Lower leg skin (tissue), 4 donors: ENCODE measurements at regions not wholly inside any gene's neighbourhood (a gene's known extent, or its start where the extent isn't known, plus 50 kb on each side); places are given as distances from the start of the nearest gene placed in this dataset.

ENCODE experiments used
- DNase-seq, 2 donors: peaks; one replicate each; pipeline ENCODE4 v3.0.0-alpha.2; 2019; ENCODE audit warnings: low spot score in 2 of 2
- H3K4me3 ChIP-seq: fragments of 200-600 bp; sonication (generic); 2 replicates; pipeline ENCODE4 v1.5.1; 2017; ENCODE audit warnings: mild to moderate bottlenecking, low read depth; ENCODE audit not compliant: poor library complexity, severe bottlenecking
- CTCF ChIP-seq, 3 donors: fragments of 450-650 bp; IDR thresholded peaks; one replicate each; pipeline ENCODE4 v1.5.1; 2016; ENCODE audit warnings: antibody characterized with exemption in 3 of 3, mild to moderate bottlenecking in 3 of 3, moderate library complexity in 2 of 3
- POLR2A ChIP-seq, 2 donors: fragments of 450-650 bp; IDR thresholded peaks; one replicate each; pipeline ENCODE4 v1.6.1; 2016 to 2017; ENCODE audit warnings: antibody characterized with exemption in 2 of 2, mild to moderate bottlenecking in 1 of 2, moderate library complexity in 1 of 2
- WGBS, 2 donors: methylation state at CpG; one replicate each; pipeline ENCODE4 v1.1.5; 2018; 5-methylcytosine and 5-hydroxymethylcytosine counted together
- intact Hi-C: fragments of 100-400 bp; cut with DNase I; formaldehyde crosslinking; loops from one replicate; pipeline ENCODE4 v1.15.0; 2023; ENCODE audit warnings: low total_unique reads

GRCh38 chr13:55613429-55614187, 1527.1 kb upstream of the PRR20A start:
- intact Hi-C loops = no loop called here
- no peak overlapping the region for H3K4me3 ChIP-seq
- WGBS, 2 donors = 78 to 85% methylated on average over 4 of the region's 4 CpGs
- DNase-seq = no peak
- TF ChIP-seq POLR2A (IDR thresholded peaks at IDR 0.05) (no peak), CTCF (IDR thresholded peaks at IDR 0.05) (no peak)

GRCh38 chr13:55615081-55615480, 1525.6 kb upstream of the PRR20A start:
- TF ChIP-seq CTCF (IDR thresholded peaks at IDR 0.05) (no peak), POLR2A (IDR thresholded peaks at IDR 0.05) (no peak)
- DNase-seq = no peak
- H3K4me3 ChIP-seq = no peak overlapping the region
- 41 to 56% methylated on average over 1 of the region's 1 CpG for WGBS, 2 donors
- intact Hi-C loops = no loop called here

- no peak overlapping the region for H3K4me3 ChIP-seq
- DNase-seq = no peak
- intact Hi-C loops = no loop called here
- 80 to 84% methylated on average over 3 of the region's 3 CpGs for WGBS, 2 donors
- TF ChIP-seq POLR2A (IDR thresholded peaks at IDR 0.05) = no peak
- TF ChIP-seq CTCF (IDR thresholded peaks at IDR 0.05) = no peak
Observed at GRCh38 chr13:55617241-55617640, 1523.5 kb upstream of the PRR20A start.

GRCh38 chr13:55627221-55627620, 1513.5 kb upstream of the PRR20A start:
- no peak for TF ChIP-seq POLR2A (IDR thresholded peaks at IDR 0.05)
- intact Hi-C loops = no loop called here
- no peak for DNase-seq
- no peak overlapping the region for H3K4me3 ChIP-seq
- WGBS, 2 donors = 55 to 59% methylated on average over 2 of the region's 2 CpGs

- H3K4me3 ChIP-seq = no peak overlapping the region
- no peak for DNase-seq
- TF ChIP-seq CTCF (IDR thresholded peaks at IDR 0.05) (no peak), POLR2A (IDR thresholded peaks at IDR 0.05) (no peak)
- intact Hi-C loops = no loop called here
Observed at GRCh38 chr13:55632402-55632801, 1508.3 kb upstream of the PRR20A start.

- H3K4me3 ChIP-seq = no peak overlapping the region
- intact Hi-C loops = no loop called here
- TF ChIP-seq POLR2A (IDR thresholded peaks at IDR 0.05) (no peak), CTCF (IDR thresholded peaks at IDR 0.05) (no peak)
- 69 to 83% methylated on average over 1 of the region's 1 CpG for WGBS, 2 donors
- no peak for DNase-seq
Observed at GRCh38 chr13:55649485-55649884, 1491.2 kb upstream of the PRR20A start.
